SK-N-SH (cell line): ENCODE measurements at regions not wholly inside any gene's neighbourhood (a gene's known extent, or its start where the extent isn't known, plus 50 kb on each side); places are given as distances from the start of the nearest gene placed in this dataset.

ENCODE experiments used
- CTCF ChIA-PET: fragments of 300-600, 350-600 bp; formaldehyde crosslinking; extraction: SDS; loops from one replicate; lab custom pipeline; 2021; lab: Yijun Ruan, JAX
- POLR2A ChIA-PET: fragments of 350-600 bp; sonication (Branson Sonifier 250); formaldehyde crosslinking; extraction: SDS; loops from one replicate; lab custom pipeline; 2020; ENCODE audit warnings: antibody characterized with exemption, inconsistent platforms; lab: Yijun Ruan, JAX
- DNase-seq: peaks from one replicate; pipeline ENCODE4 v3.0.0; 2012
- H2AFZ ChIP-seq: fragments of 200-600 bp; sonication (generic); 2 replicates; pipeline ENCODE4 v1.8.1; 2016; ENCODE audit warnings: antibody characterized with exemption, mild to moderate bottlenecking, low read depth
- H3F3A ChIP-seq: fragments of 200-600 bp; sonication (generic); replicated peaks from 2 replicates; pipeline ENCODE3; 2016; ENCODE audit warnings: antibody characterized with exemption, mild to moderate bottlenecking; ENCODE audit not compliant: insufficient read depth
- H3K27ac ChIP-seq, 2 experiments: fragments of 200-500 bp in 1 of 2; fragments of 200-600 bp in 1 of 2; sonication (Bioruptor generic) in 1 of 2; sonication (generic), shearing (Covaris generic) in 1 of 2; 2 replicates each; pipeline versions ENCODE4 v1.5.1 to v1.6.1; 2014 to 2016; ENCODE audit warnings: low read depth in 2 of 2, inconsistent platforms in 1 of 2, low read length in 1 of 2, mild to moderate bottlenecking in 1 of 2, mixed read lengths in 1 of 2
- H3K27me3 ChIP-seq: fragments of 200-600 bp; sonication (generic), shearing (Covaris generic); 2 replicates; pipeline ENCODE4 v1.6.1; 2016; ENCODE audit warnings: mixed run types; ENCODE audit not compliant: insufficient read depth
- H3K36me3 ChIP-seq, 2 experiments: fragments of 200-500 bp in 1 of 2; fragments of 200-600 bp in 1 of 2; sonication (Bioruptor generic) in 1 of 2; sonication (generic) in 1 of 2; replicated peaks in 1 of 2; 2 replicates each; pipeline versions ENCODE3 to v1.5.1; 2014 to 2016; ENCODE audit warnings: low read length in 1 of 2, mild to moderate bottlenecking in 1 of 2; ENCODE audit not compliant: insufficient read depth in 2 of 2, control insufficient read depth in 1 of 2
- H3K4me1 ChIP-seq, 2 experiments: fragments of 200-500 bp in 1 of 2; fragments of 200-600 bp in 1 of 2; sonication (Bioruptor generic) in 1 of 2; sonication (generic), shearing (Covaris generic) in 1 of 2; 2 replicates each; pipeline versions ENCODE4 v1.5.1 to v1.6.1; 2014 to 2016; ENCODE audit warnings: low read depth in 1 of 2, low read length in 1 of 2, mixed run types in 1 of 2; ENCODE audit not compliant: insufficient read depth in 2 of 2, control insufficient read depth in 1 of 2
- H3K4me2 ChIP-seq: fragments of 200-600 bp; sonication (generic), shearing (Covaris generic); 2 replicates; pipeline ENCODE4 v1.6.1; 2017; ENCODE audit warnings: mixed run types
- H3K4me3 ChIP-seq, 2 experiments: fragments of 200-500 bp in 1 of 2; fragments of 200-600 bp in 1 of 2; sonication (Bioruptor generic) in 1 of 2; sonication (generic), shearing (Covaris generic) in 1 of 2; 2 replicates each; pipeline versions ENCODE4 v1.5.1 to v1.8.1; 2014 to 2016; ENCODE audit warnings: low read depth in 2 of 2, inconsistent platforms in 1 of 2, low read length in 1 of 2, mild to moderate bottlenecking in 1 of 2, mixed read lengths in 1 of 2, moderate library complexity in 1 of 2
- H3K79me2 ChIP-seq: fragments of 200-600 bp; sonication (generic); 2 replicates; pipeline ENCODE4 v1.8.1; 2017; ENCODE audit warnings: mild to moderate bottlenecking; ENCODE audit not compliant: insufficient read depth
- H3K9ac ChIP-seq: fragments of 200-600 bp; sonication (generic); 2 replicates; pipeline ENCODE4 v1.6.1; 2017; ENCODE audit warnings: mixed run types
- H3K9me2 ChIP-seq: fragments of 200-600 bp; sonication (generic); 2 replicates; pipeline ENCODE4 v1.6.1; 2017; ENCODE audit warnings: mixed run types
- H3K9me3 ChIP-seq: fragments of 200-600 bp; sonication (generic); 2 replicates; pipeline ENCODE4 v1.6.1; 2017; ENCODE audit warnings: mixed run types, mild to moderate bottlenecking, moderate library complexity
- H4K20me1 ChIP-seq: fragments of 200-600 bp; sonication (generic); 2 replicates; pipeline ENCODE4 v1.6.1; 2017; ENCODE audit warnings: mild to moderate bottlenecking, mixed run types; ENCODE audit not compliant: insufficient read depth
- EP300 ChIP-seq, 2 experiments: IDR thresholded peaks; 2 replicates each; pipeline versions ENCODE4 v1.4.0 to v1.6.1; 2012; ENCODE audit warnings: borderline replicate concordance in 1 of 2, low read depth in 1 of 2, low read length in 1 of 2
- EZH2phosphoT487 ChIP-seq: fragments of 200-600 bp; sonication (generic); IDR thresholded peaks from 2 replicates; pipeline ENCODE4 v1.6.1; 2017; ENCODE audit warnings: low read depth, mixed run types, mild to moderate bottlenecking, antibody characterized with exemption, moderate library complexity, borderline replicate concordance
- FOXJ3 ChIP-seq: sonication (generic); formaldehyde crosslinking; IDR thresholded peaks from 2 replicates; pipeline ENCODE4 v1.5.1; 2020; ENCODE audit warnings: mild to moderate bottlenecking, missing genetic modification reagents
- FOXM1 ChIP-seq: IDR thresholded peaks from 2 replicates; pipeline ENCODE4 v1.4.0; 2012; ENCODE audit warnings: low read depth, mild to moderate bottlenecking
- MAX ChIP-seq: IDR thresholded peaks from 2 replicates; pipeline ENCODE4 v1.4.0; 2012; ENCODE audit warnings: low read depth
- MEF2A ChIP-seq: IDR thresholded peaks from 2 replicates; pipeline ENCODE4 v1.4.0; 2012; ENCODE audit warnings: low read depth, borderline replicate concordance
- MXI1 ChIP-seq: IDR thresholded peaks from 2 replicates; pipeline ENCODE4 v1.6.1; 2012; ENCODE audit warnings: mild to moderate bottlenecking, low read depth, low read length, improper control_type of control experiment
- NRF1 ChIP-seq: IDR thresholded peaks from 2 replicates; pipeline ENCODE4 v1.6.1; 2012; ENCODE audit warnings: low read depth, mild to moderate bottlenecking, low read length
- POLR2AphosphoS5 ChIP-seq: IDR thresholded peaks from 2 replicates; pipeline ENCODE4 v1.6.1; 2012; ENCODE audit warnings: low read depth, low read length
- RAD21 ChIP-seq: IDR thresholded peaks from 2 replicates; pipeline ENCODE4 v1.6.1; 2012; ENCODE audit warnings: mild to moderate bottlenecking, low read length
- RCOR1 ChIP-seq: fragments of 150-350 bp; IDR thresholded peaks from 2 replicates; pipeline ENCODE4 v1.6.1; 2017; ENCODE audit warnings: antibody characterized with exemption, low read length
- SIN3A ChIP-seq: IDR thresholded peaks from 2 replicates; pipeline ENCODE4 v1.6.1; 2012; ENCODE audit warnings: low read depth, mild to moderate bottlenecking, low read length, moderate library complexity, borderline replicate concordance
- TAF1 ChIP-seq: IDR thresholded peaks from 2 replicates; pipeline ENCODE4 v1.6.1; 2012; ENCODE audit warnings: low read depth, mild to moderate bottlenecking, low read length, moderate library complexity, borderline replicate concordance
- YY1 ChIP-seq: IDR thresholded peaks from 2 replicates; pipeline ENCODE4 v1.4.0; 2012; ENCODE audit warnings: low read depth, mild to moderate bottlenecking
- ZBTB33 ChIP-seq: IDR thresholded peaks from 2 replicates; pipeline ENCODE4 v1.4.0; 2012; ENCODE audit warnings: low read depth, borderline replicate concordance
- WGBS: methylation state at CpG from one replicate; pipeline ENCODE4 v1.1.6; 2017; ENCODE audit warnings: low lambda C conversion rate; 5-methylcytosine and 5-hydroxymethylcytosine counted together
- TF ChIP-seq, protein P1 (sequence below): IDR thresholded peaks from 2 replicates; pipeline ENCODE4 v1.4.0; 2012; ENCODE audit warnings: low read depth, borderline replicate concordance
- TF ChIP-seq, protein P2 (sequence below): IDR thresholded peaks from 2 replicates; pipeline ENCODE4 v1.6.1; 2012; ENCODE audit warnings: mild to moderate bottlenecking, low read depth, low read length, moderate library complexity

- no peaks in the 10 kb centered on the region for H3K27me3 ChIP-seq
- H2AFZ ChIP-seq, result no peak overlapping the region
- no peaks in the 10 kb centered on the region for H3K9me3 ChIP-seq
- H3K4me2 ChIP-seq, result no peak overlapping the region
- H3K36me3 ChIP-seq, result no peaks in the 10 kb centered on the region
- TF ChIP-seq, protein P1, sequence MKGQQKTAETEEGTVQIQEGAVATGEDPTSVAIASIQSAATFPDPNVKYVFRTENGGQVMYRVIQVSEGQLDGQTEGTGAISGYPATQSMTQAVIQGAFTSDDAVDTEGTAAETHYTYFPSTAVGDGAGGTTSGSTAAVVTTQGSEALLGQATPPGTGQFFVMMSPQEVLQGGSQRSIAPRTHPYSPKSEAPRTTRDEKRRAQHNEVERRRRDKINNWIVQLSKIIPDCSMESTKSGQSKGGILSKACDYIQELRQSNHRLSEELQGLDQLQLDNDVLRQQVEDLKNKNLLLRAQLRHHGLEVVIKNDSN, result no peak
- TF ChIP-seq EZH2phosphoT487, result no peak
- TF ChIP-seq ZBTB33, result no peak
- no peak for TF ChIP-seq TAF1
- TF ChIP-seq FOXM1, result no peak
- no peak for TF ChIP-seq MXI1
- TF ChIP-seq EP300 (IDR thresholded peaks at IDR 0.05; ENCODE audit: borderline replicate concordance in 1 of 2, low read depth in 1 of 2, low read length in 1 of 2), result no peak
- TF ChIP-seq NRF1, result no peak
- no peak for TF ChIP-seq YY1
- TF ChIP-seq, protein P2, sequence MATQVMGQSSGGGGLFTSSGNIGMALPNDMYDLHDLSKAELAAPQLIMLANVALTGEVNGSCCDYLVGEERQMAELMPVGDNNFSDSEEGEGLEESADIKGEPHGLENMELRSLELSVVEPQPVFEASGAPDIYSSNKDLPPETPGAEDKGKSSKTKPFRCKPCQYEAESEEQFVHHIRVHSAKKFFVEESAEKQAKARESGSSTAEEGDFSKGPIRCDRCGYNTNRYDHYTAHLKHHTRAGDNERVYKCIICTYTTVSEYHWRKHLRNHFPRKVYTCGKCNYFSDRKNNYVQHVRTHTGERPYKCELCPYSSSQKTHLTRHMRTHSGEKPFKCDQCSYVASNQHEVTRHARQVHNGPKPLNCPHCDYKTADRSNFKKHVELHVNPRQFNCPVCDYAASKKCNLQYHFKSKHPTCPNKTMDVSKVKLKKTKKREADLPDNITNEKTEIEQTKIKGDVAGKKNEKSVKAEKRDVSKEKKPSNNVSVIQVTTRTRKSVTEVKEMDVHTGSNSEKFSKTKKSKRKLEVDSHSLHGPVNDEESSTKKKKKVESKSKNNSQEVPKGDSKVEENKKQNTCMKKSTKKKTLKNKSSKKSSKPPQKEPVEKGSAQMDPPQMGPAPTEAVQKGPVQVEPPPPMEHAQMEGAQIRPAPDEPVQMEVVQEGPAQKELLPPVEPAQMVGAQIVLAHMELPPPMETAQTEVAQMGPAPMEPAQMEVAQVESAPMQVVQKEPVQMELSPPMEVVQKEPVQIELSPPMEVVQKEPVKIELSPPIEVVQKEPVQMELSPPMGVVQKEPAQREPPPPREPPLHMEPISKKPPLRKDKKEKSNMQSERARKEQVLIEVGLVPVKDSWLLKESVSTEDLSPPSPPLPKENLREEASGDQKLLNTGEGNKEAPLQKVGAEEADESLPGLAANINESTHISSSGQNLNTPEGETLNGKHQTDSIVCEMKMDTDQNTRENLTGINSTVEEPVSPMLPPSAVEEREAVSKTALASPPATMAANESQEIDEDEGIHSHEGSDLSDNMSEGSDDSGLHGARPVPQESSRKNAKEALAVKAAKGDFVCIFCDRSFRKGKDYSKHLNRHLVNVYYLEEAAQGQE, result no peak
- TF ChIP-seq MEF2A, result no peak
- TF ChIP-seq POLR2AphosphoS5, result no peak
- no peak for TF ChIP-seq SIN3A
- TF ChIP-seq MAX, result no peak
- TF ChIP-seq RCOR1, result no peak
- TF ChIP-seq FOXJ3 (CRISPR knock-in tag), result no peak
- TF ChIP-seq RAD21, result no peak
- no peaks in the 10 kb centered on the region for H3F3A ChIP-seq
- CTCF ChIA-PET, result no interaction called here
- no peak overlapping the region for H3K4me3 ChIP-seq
- no peak overlapping the region for H3K27ac ChIP-seq
- no peaks in the 10 kb centered on the region for H3K79me2 ChIP-seq
- no peak for DNase-seq
- WGBS, result 30% methylated on average over 2 of the region's 2 CpGs
- H3K4me1 ChIP-seq, result no peaks in the 10 kb centered on the region
- H3K9ac ChIP-seq, result no peak overlapping the region
- no peaks in the 10 kb centered on the region for H3K9me2 ChIP-seq
- no peaks in the 10 kb centered on the region for H4K20me1 ChIP-seq
- POLR2A ChIA-PET, result no interaction called here
Measured at GRCh38 chr4:32031026-32031425, 1310.9 kb downstream of the PCDH7 start.
